Keratinocyte (primary cell): ENCODE measurements at regions not wholly inside any gene's neighbourhood (a gene's known extent, or its start where the extent isn't known, plus 50 kb on each side); places are given as distances from the start of the nearest gene placed in this dataset.

ENCODE experiments used
- CTCF ChIP-seq, 3 experiments: IDR thresholded peaks in 1 of 3; conservative IDR thresholded peaks in 1 of 3; optimal IDR thresholded peaks in 1 of 3; 2 replicates in 2 of 3; 3 replicates in 1 of 3; pipeline versions ENCODE3 to v1.5.1; 2011; ENCODE audit warnings: low read length in 3 of 3, mild to moderate bottlenecking in 3 of 3, moderate library complexity in 2 of 3, control low read depth in 1 of 3, inconsistent platforms in 1 of 3; ENCODE audit not compliant: insufficient read depth in 2 of 3; ENCODE audit errors: extremely low read depth in 1 of 3
- EZH2 ChIP-seq: IDR thresholded peaks from one replicate; pipeline ENCODE4 v1.6.1; 2012; ENCODE audit warnings: inconsistent platforms, mild to moderate bottlenecking, low read length, moderate library complexity

GRCh38 chr18:48481092-48481491, 57.7 kb upstream of the CTIF start:
- TF ChIP-seq CTCF (optimal IDR thresholded peaks at IDR 0.05 in 1 of 3, IDR thresholded peaks at IDR 0.05 in 1 of 3, conservative IDR thresholded peaks at IDR 0.05 in 1 of 3; ENCODE audit: extremely low read depth in 1 of 3, insufficient read depth in 2 of 3, low read length in 3 of 3) (no peak), EZH2 (no peak)
